ENCODE measurements at regions not wholly inside any gene's neighbourhood (a gene's known extent, or its start where the extent isn't known, plus 50 kb on each side); places are given as distances from the start of the nearest gene placed in this dataset.

DNA sequence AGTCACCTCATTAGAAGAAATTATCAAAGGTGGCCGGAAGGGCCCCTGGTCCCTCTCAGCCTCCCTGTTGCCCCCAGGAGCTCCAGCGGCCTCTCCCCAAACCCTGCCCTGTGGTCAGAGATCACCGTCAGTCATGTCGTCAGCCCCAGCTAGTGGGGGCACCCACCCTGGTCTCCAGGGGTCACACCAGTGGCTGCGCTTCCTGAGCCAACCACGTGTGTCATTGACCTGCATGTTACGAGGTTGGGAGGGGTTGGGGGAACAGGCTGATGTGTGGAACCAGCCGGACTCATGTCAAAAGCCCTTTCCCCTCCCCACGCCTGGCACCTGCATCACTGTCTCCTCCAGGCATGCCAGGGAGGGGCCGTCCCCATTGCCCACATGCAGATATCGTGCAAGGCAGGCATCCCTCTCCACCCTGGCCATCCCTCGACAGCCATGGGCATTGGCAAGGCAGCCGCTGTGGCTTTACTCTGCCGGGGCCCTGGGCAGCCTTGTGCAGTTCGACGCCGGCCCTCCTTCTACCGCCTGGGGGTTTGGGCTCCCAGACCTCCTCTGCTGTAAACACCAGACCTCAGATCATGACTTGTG is 128.7 kb downstream of the CRYAA start:
- H3K36me3 ChIP-seq: no peaks in the 10 kb centered on the region
- intact Hi-C loops (cut with DNase I): no loop called here
- H3K4me3 ChIP-seq: no peak overlapping the region
- TF ChIP-seq, protein P1, sequence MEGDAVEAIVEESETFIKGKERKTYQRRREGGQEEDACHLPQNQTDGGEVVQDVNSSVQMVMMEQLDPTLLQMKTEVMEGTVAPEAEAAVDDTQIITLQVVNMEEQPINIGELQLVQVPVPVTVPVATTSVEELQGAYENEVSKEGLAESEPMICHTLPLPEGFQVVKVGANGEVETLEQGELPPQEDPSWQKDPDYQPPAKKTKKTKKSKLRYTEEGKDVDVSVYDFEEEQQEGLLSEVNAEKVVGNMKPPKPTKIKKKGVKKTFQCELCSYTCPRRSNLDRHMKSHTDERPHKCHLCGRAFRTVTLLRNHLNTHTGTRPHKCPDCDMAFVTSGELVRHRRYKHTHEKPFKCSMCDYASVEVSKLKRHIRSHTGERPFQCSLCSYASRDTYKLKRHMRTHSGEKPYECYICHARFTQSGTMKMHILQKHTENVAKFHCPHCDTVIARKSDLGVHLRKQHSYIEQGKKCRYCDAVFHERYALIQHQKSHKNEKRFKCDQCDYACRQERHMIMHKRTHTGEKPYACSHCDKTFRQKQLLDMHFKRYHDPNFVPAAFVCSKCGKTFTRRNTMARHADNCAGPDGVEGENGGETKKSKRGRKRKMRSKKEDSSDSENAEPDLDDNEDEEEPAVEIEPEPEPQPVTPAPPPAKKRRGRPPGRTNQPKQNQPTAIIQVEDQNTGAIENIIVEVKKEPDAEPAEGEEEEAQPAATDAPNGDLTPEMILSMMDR (IDR thresholded peaks at IDR 0.05): no peak
- no peaks in the 10 kb centered on the region for H3K27me3 ChIP-seq
- DNase-seq: no peak
- H3K9ac ChIP-seq (ENCODE audit: low read depth in 2 of 2, low read length in 2 of 2): no peak overlapping the region
- no peaks in the 10 kb centered on the region for H3K4me1 ChIP-seq
- H3K9me3 ChIP-seq: no peaks in the 10 kb centered on the region
- no peak overlapping the region for H3K27ac ChIP-seq

DNA sequence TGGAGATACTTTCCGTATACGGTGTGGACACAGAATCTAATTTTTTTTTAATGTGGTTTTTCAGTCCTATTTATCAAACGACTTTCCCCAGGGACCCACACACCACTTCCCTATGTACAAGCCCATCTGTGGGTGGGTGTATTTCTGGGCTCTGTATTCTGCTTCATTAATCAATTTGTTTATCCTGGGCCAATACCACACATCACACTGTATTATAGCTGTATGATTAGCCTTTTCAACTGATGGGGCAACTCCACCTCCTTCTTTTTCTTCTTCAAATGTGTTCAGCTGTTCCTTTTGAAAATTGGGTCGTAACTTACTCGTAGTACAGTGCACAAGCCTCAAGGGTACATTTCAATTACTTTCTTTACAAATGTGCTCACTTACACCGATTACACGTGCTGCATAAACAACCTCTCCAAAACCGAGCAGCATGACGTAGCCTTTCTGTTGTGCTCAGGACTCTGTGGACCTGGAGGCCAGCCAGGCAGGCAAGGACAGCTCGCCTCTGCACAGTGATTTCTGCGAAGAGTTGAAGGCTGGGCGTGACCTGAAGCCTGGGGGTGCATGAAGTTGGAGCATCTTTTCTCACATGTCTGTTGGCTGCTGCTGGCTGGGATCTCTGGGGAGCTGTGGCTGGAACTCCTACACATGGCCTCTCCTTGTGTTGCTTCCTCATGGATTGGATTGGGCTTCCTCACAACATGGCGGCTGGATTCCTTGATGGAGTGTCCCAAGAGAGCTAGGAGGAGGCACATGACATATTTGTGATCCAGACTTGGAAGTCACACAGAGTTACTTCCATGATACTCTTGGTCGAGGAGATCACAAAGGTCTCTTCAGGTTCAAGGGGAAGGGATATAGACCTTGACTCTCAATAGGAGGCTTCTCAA is 126.5 kb downstream of the CRYAA start:
- Histone ChIP-seq H3K9me3 (no peaks in the 10 kb centered on the region), H3K36me3 (no peaks in the 10 kb centered on the region), H3K4me3 (no peak overlapping the region), H3K27ac (no peak overlapping the region), H3K4me1 (no peaks in the 10 kb centered on the region), H3K9ac (ENCODE audit: low read depth in 2 of 2, low read length in 2 of 2) (no peak overlapping the region), H3K27me3 (no peaks in the 10 kb centered on the region)
- TF ChIP-seq, protein P1 (IDR thresholded peaks at IDR 0.05): no peak
- intact Hi-C loops (cut with DNase I): no loop called here
- DNase-seq: no peak

DNA sequence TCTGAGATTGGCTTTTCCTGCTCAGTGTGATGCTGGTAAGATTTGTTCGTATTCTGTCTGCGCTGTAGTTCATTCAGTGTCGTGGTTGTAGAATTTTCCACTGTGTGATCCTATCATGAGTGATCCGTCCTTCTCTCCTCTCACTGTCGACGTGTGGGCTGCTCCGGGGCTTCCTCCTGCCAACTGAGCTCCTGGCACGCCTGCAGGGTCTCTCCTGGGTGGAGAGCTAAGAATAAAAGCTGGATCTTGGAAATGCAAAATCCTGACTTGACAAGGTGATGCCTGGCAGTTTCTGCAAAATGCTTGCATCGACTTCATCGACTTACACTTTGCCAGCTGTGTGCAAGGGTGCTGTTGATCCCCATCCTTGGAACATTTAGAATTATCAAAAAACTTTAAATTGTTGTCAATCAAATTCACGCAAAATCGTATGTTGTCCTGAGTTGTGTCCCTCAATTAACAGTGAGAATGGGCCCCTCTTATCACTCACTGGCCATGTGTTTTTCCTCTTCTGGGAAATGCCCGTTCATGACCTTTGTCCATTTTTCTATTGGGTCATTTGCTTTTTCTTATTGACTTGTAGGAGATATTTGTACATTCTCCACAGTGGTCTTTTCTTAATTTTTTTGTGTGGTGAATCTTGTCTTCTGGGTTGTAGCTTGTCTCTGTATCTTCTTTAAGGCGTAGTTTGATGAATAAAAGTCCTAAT is 125.5 kb downstream of the CRYAA start:
- TF ChIP-seq, protein P1 (IDR thresholded peaks at IDR 0.05): no peak
- no peaks in the 10 kb centered on the region for H3K27me3 ChIP-seq
- no peak overlapping the region for H3K9ac ChIP-seq (ENCODE audit: low read depth in 2 of 2, low read length in 2 of 2)
- H3K9me3 ChIP-seq: no peaks in the 10 kb centered on the region
- no peaks in the 10 kb centered on the region for H3K36me3 ChIP-seq
- no peak overlapping the region for H3K4me3 ChIP-seq
- H3K4me1 ChIP-seq: no peaks in the 10 kb centered on the region
- DNase-seq: no peak
- intact Hi-C loops (cut with DNase I): no loop called here
- H3K27ac ChIP-seq: no peak overlapping the region

DNA sequence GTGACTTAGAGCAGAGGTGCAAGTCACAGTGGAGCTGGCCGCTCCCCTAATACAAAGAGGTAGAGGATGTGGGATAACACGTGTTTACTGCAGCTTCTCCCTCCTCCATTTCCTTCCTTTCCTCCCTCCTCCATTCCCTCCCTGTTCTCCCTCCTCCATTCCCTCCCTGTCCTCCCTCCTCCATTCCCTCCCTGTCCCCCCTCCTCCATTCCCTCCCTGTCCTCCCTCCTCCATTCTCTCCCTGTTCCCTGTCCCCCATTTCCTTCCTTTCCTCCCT is 124.0 kb downstream of the CRYAA start:
- Histone ChIP-seq H3K27ac (no peak overlapping the region), H3K4me1 (no peaks in the 10 kb centered on the region), H3K36me3 (no peaks in the 10 kb centered on the region), H3K9me3 (no peaks in the 10 kb centered on the region), H3K9ac (ENCODE audit: low read depth in 2 of 2, low read length in 2 of 2) (no peak overlapping the region), H3K4me3 (no peak overlapping the region), H3K27me3 (no peaks in the 10 kb centered on the region)
- intact Hi-C loops (cut with DNase I): no loop called here
- TF ChIP-seq, protein P1 (IDR thresholded peaks at IDR 0.05): no peak
- DNase-seq: no peak

DNA sequence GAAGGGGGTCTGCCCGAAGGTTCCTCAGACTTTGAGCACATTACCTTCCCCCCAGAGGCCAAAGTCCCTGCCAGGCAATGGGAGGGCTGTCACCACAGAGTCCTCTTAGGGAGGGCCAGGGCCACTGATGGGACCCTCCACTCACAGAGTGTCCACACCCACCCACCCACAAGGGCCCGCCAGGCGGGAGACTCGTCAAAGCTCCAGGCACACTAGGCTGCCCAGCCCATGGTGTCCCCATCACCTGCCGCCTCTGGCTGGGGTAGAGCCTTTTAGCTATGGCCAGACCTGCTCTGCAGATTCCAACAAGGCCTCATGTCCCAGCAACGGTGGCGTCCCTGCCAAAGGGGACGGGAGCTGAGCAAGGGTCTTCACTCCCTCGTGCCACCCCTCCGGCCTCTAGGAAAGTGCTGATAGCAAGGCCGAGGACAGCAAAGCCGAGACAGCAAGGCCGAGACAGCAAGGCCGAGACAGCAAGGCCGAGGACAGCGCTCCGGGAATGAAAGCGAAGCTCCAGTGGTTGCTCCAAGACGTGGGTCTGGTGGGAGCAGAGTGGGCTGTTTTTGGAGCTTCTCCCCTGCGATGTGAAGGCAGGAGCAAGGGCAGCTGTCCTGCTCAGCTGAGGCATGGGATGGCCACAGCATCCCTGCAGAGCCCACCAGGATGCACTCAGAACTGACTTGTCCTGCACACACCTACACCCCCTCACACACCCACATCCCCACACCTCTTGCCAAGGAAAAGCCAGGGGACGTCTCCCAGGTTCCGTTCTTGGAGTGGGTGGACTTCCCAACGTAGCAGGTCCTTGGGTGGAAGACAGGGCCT is 123.4 kb downstream of the CRYAA start:
- no peak overlapping the region for H3K4me3 ChIP-seq
- TF ChIP-seq, protein P1 (IDR thresholded peaks at IDR 0.05): no peak
- no peaks in the 10 kb centered on the region for H3K27me3 ChIP-seq
- no peak for DNase-seq
- H3K9ac ChIP-seq (ENCODE audit: low read depth in 2 of 2, low read length in 2 of 2): no peak overlapping the region
- H3K27ac ChIP-seq: no peak overlapping the region
- no peaks in the 10 kb centered on the region for H3K9me3 ChIP-seq
- intact Hi-C loops (cut with DNase I): no loop called here
- H3K4me1 ChIP-seq: no peaks in the 10 kb centered on the region
- H3K36me3 ChIP-seq: no peaks in the 10 kb centered on the region
